ENCODE measurements at regions not wholly inside any gene's neighbourhood (a gene's known extent, or its start where the extent isn't known, plus 50 kb on each side); places are given as distances from the start of the nearest gene placed in this dataset.

- TF ChIP-seq, protein P1, sequence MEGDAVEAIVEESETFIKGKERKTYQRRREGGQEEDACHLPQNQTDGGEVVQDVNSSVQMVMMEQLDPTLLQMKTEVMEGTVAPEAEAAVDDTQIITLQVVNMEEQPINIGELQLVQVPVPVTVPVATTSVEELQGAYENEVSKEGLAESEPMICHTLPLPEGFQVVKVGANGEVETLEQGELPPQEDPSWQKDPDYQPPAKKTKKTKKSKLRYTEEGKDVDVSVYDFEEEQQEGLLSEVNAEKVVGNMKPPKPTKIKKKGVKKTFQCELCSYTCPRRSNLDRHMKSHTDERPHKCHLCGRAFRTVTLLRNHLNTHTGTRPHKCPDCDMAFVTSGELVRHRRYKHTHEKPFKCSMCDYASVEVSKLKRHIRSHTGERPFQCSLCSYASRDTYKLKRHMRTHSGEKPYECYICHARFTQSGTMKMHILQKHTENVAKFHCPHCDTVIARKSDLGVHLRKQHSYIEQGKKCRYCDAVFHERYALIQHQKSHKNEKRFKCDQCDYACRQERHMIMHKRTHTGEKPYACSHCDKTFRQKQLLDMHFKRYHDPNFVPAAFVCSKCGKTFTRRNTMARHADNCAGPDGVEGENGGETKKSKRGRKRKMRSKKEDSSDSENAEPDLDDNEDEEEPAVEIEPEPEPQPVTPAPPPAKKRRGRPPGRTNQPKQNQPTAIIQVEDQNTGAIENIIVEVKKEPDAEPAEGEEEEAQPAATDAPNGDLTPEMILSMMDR (IDR thresholded peaks at IDR 0.05 in 2 of 3, conservative IDR thresholded peaks at IDR 0.05 in 1 of 3; ENCODE audit: control insufficient read depth in 2 of 3, extremely low read depth in 1 of 3, insufficient read depth in 1 of 3, low read depth in 3 of 3, low read length in 3 of 3): no peak
- TF ChIP-seq CHD4 (IDR thresholded peaks at IDR 0.05) (no peak), YY1 (IDR thresholded peaks at IDR 0.05; ENCODE audit: low read depth, low read length) (no peak), REST (IDR thresholded peaks at IDR 0.05; ENCODE audit: low read depth, low read length) (no peak), SUPT20H (IDR thresholded peaks at IDR 0.05; ENCODE audit: borderline replicate concordance, control insufficient read depth, low read depth, low read length) (no peak)
These were observed 208.6 kb upstream of the OR4E1 start for GRCh38 chr14:21882226-21882625.
